Sciatic nerve (tissue), 2 donors: ENCODE measurements at regions not wholly inside any gene's neighbourhood (a gene's known extent, or its start where the extent isn't known, plus 50 kb on each side); places are given as distances from the start of the nearest gene placed in this dataset.

ENCODE experiments used
- ATAC-seq: fragments of 200-7000 bp; cut with Tn5 transposase; one replicate; pipeline ENCODE4 v1.9.1; 2020; ENCODE audit warnings: mild to moderate bottlenecking, moderate library complexity
- DNase-seq: peaks from one replicate; pipeline ENCODE4 v3.0.0-alpha.2; 2020; ENCODE audit warnings: low spot score
- intact Hi-C: fragments of 100-400 bp; cut with DNase I; formaldehyde crosslinking; loops from one replicate; pipeline ENCODE4 v1.14.2; 2022
- donor health status: DM: no; HTN: no; CAD: no.
- donor health status: DM: no; HTN: no; CAD: no.

GRCh38 chr4:152239216-152239615 is 296.7 kb downstream of the FBXW7 start:
- intact Hi-C loops: no loop called here
- DNase-seq (no peak), ATAC-seq (no peak)

- ATAC-seq (no peak), DNase-seq (no peak)
- intact Hi-C loops: no loop called here
Observed at GRCh38 chr4:152236519-152237056, 299.3 kb downstream of the FBXW7 start.

DNA sequence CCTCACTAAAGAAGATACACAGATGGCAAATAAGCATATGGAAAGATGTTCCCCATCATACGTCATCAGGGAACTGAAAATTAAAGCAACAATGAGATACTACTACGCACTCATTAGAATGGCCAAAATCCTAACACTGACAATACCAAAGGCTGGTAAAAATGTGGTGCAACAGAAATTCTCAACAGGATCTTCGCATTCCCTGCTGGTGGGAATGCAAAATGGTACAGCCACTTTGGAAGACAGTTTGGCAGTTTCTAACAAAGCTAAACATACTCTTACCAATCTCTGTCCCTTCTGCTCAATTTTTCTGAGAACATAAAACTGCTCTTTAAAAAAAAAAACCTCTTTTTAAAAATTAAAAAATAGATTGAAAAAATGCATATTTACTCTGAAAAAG is 300.2 kb downstream of the FBXW7 start:
- intact Hi-C loops: no loop called here
- DNase-seq (no peak), ATAC-seq (no peak)

DNA sequence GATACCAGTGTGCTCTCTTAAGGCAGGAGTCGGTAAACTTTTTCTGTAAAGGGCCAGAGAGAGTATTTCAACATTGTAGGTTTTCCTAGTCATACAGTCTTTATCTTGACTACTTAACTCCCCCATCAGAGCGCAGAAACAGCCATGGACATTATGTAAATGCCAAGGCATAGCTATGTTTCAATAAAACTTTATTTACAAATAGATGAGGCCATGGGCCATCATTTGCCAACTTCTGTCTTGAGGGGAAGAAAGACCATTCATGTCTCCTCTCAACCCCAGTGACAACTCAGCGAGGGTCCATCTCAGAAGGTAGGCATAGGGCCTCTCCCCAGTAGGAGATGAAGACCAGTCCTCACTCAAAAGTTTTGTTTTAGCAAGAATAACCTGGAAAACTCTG is 301.3 kb downstream of the FBXW7 start:
- intact Hi-C loops: no loop called here
- no peak for DNase-seq
- no peak for ATAC-seq

DNA sequence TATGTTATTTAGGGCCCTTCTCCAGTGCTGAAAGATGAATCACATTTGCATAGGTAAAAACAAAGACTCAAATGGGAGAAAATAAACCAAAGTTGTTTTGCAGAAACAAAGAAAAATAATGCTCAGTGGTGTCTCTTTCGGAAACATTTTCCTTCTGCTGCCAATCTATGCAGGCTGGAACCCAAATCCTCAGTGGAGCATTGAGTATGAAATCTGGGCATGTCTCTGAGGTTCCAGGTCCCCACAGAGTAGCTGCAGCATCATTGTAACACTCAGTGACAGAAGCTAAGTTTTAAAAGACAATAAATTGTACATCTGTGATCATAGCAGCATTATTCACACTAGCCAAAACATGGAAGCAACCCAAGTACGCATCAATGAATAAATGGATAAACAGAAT is 303.6 kb downstream of the FBXW7 start:
- DNase-seq: no peak
- no peak for ATAC-seq
- intact Hi-C loops: no loop called here

GRCh38 chr4:152229782-152230289 is 306.1 kb downstream of the FBXW7 start:
- no peak for ATAC-seq
- intact Hi-C loops: no loop called here

DNA sequence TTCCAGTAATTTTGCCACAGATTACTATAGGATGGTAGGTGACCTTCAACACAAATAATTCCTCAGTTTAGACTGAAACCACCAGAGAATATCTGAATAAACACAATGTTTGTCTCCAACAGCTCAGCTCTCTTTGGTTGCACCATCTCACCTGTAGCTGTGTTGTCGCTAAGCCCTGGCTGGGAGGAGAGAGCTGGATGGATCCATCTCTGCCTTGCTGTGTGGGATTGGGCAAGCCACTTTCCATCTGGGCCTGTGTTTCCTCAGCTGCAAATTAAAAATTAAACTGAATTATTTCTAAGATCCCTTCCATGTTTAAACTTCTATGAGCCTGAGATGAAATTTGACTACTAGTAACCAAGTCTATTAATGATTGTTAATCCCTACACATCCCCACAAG is 310.2 kb downstream of the FBXW7 start:
- DNase-seq (no peak), ATAC-seq (no peak)
- intact Hi-C loops: no loop called here

More at GRCh38 chr4:152229782-152230289, 306.1 kb downstream of the FBXW7 start:
- no peak for DNase-seq

- no peak for ATAC-seq
Observed at GRCh38 chr4:152224721-152225420, 311.0 kb downstream of the FBXW7 start.

GRCh38 chr4:152224223-152224622 is 311.7 kb downstream of the FBXW7 start:
- ATAC-seq (no peak), DNase-seq (no peak)
- intact Hi-C loops: no loop called here

More at GRCh38 chr4:152224721-152225420, 311.0 kb downstream of the FBXW7 start:
- DNase-seq: no peak
- intact Hi-C loops: no loop called here

DNA sequence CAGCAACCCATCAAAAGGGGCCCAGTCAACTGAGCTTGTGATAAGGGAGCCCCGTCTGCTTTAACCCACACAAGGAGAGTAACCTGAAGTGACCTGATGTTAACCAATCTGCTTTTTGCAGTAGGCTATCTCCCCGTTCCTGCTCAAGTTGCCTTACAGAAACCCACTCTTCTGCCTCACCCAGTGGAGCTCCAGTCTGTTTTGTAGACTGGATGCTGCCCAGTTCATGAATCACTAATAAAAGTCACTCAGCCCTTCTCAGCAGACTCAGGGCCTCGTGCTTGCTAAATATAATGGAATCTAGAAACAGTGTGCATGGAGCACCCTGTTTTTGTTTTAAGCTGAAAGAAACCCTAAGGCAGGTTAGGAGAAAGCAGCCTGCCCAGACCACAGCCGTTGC is 312.3 kb downstream of the FBXW7 start:
- DNase-seq: no peak
- ATAC-seq: no peak
- intact Hi-C loops: no loop called here

DNA sequence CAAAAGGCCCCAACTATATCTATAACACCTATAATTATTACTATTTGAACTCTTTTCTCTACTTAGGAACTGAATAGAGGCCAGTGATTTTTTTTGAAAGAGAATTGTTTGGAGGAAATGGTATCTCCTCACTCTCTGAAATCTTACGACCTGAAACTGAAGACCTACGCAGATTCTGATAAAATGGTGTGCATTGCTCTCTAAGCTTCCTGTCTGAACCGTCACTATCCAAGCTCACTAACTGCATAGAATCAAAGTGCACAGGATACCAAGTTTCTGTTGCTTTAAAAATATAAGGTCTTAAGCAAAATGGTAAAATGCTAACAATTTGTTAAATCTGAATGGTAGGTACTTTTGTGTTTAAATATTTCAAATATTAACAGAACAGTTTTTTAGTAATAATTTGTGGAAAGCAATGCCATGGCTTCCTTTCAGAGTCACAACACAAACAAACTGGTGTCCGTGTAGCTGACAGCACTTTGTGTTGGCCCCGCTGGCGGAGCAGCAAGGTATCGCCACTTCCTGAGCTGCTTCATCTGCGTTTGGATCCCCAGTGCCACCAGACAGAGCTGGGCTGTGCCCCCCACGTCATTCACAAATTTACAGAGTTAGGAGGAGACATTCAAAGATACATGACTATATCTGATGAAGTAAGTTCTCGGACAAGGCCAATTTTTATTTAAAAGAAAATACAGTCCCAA is 313.9 kb downstream of the FBXW7 start:
- no peak for ATAC-seq
- intact Hi-C loops: no loop called here
- no peak for DNase-seq

DNA sequence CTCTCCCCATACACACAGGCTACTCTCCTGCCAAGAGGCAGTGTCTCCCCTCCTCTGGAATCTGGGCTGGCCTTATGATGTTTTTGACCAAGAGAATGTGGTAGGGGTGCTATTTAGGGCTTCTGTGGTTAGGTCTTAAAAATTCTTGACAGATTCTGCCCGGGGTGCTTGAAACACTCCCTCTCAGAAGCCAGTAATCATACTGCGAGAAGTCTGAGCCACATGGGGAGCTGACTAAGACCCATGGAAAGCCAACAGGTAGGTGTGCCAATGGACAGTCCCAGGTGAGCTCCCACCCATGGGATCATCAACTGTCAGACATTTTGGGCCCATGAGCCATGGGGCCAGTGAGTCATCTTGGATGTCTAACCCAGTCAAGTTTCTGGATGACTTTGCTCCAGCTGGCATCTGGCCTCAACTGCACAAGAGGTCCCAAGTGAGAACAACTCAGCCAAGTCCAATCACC is 315.7 kb downstream of the FBXW7 start:
- no peak for ATAC-seq
- DNase-seq: no peak
- intact Hi-C loops: no loop called here

- no peak for ATAC-seq
- DNase-seq: no peak
- intact Hi-C loops: no loop called here
Observed at GRCh38 chr4:152218576-152218975, 317.3 kb downstream of the FBXW7 start.

GRCh38 chr4:152217896-152218295 is 318.0 kb downstream of the FBXW7 start:
- DNase-seq: no peak
- intact Hi-C loops: no loop called here
- ATAC-seq: no peak

DNA sequence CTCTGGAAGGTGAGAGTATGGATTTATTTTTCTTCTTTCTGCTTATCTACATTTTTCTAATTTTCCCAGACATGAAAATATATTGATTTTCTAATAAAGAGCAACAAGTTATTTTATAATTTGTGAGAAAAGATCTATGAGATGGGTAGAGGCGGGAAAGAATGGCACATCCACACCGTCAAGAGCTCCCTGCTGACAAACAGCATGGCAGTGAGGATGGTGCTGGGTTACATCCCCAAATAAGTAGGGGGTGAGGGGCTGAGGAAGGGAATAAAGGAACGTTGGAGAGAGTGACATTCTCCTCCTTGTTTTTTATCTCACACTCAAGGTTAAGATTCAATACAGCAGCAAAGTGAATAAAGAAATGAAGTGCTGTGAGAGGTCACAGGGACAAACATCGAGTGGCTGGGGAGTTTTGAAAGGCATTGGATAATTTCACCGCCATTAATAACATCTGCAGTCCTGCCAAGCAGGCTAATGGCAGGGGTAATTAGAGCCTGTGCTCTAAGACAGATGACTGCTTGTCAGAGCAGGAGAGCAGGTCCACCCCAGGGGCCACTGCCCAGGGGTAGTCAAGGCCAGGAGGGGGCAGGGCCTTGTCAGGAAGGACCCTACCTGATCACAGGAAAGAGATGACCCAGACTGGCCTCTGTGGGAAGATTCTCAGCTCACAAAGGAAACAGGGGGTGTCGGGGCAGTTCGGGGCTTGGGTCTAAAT is 323.8 kb downstream of the FBXW7 start:
- intact Hi-C loops: no loop called here
- DNase-seq (no peak), ATAC-seq (no peak)

- intact Hi-C loops: no loop called here
- ATAC-seq (no peak), DNase-seq (no peak)
Observed at GRCh38 chr4:152209772-152210493, 326.0 kb downstream of the FBXW7 start.

- intact Hi-C loops: no loop called here
- ATAC-seq (no peak), DNase-seq (no peak)
Observed at GRCh38 chr4:152207378-152207720, 328.5 kb downstream of the FBXW7 start.

DNA sequence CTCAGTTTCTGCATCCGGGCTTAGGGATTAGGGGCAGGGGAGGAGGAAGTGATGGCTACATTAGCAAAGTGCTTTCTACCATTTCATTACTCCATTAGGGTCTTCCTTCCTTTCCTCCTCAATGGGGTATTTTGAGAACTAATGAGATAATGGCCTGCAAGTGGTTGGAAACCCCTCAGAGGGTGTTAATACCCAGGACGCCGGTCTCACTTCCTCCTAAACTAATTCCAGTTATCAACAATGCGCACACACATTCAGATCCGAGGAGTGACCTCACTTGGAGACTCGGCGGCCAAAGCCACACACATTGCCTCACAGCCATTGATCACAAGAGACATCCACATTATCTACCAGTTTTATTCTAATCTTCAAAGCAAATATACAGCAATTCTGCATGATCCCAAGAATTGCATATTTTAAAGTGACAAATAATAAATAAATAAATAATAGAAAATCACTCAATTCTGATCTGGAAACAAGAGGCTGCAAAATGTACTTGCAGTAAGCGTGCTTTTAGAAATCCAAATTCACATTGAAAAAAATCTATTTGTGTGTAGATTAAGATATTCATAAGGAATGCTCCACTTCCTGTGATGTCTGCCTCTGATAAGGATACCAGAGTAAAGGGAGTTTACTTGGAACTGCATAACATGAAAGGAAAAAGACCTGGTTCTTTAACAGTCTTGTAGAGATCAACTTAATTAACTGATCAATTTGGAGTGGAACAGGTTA is 329.1 kb downstream of the FBXW7 start:
- intact Hi-C loops: no loop called here
- no peak for ATAC-seq

More for the DNA sequence above, 329.1 kb downstream of the FBXW7 start:
- no peak for DNase-seq
